ENCODE measurements at regions not wholly inside any gene's neighbourhood (a gene's known extent, or its start where the extent isn't known, plus 50 kb on each side); places are given as distances from the start of the nearest gene placed in this dataset.

DNA sequence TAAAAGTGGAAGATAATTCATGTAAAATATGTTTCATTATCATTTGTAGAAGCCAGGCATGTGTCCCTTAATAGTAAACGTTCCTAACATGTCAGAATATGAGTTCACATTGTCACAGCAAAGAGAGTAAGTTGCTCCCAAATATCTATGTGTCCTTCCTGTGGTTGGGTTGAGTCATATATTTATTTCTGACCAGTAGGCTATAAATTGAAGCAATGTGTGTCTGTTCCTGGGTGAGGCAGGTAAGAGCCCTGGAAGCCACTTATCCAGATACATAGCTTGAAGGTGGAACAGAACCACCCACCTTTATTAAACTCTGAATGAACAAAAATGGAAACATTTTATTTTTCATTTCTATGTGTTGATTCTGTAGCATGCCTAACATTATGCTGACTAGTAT is 2251.6 kb downstream of the NCAM2 start:
- DNase-seq = no peak

GRCh38 chr21:23247334-23247733 is 2249.1 kb downstream of the NCAM2 start:
- DNase-seq = no peak

DNA sequence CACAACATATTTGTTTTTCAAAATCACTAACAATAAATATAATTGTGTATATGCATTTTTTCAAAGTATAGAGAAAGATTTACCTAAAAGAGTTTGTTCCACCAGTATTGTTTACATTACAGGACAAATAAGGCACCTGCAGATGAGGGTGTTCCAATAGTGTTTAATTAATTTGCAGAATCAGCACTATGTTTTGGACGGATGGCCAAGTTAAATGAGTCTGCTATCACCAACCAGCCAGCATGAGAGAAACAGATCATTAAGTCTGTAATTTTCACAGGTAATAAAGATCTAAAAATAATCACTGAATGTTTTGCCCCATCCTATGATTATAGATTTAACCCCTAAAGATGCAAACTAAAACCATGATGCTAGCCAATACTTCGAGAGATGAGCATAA is 2247.0 kb downstream of the NCAM2 start:
- no peak for DNase-seq

GRCh38 chr21:23223882-23224281 is 2225.7 kb downstream of the NCAM2 start:
- no peak for DNase-seq

DNA sequence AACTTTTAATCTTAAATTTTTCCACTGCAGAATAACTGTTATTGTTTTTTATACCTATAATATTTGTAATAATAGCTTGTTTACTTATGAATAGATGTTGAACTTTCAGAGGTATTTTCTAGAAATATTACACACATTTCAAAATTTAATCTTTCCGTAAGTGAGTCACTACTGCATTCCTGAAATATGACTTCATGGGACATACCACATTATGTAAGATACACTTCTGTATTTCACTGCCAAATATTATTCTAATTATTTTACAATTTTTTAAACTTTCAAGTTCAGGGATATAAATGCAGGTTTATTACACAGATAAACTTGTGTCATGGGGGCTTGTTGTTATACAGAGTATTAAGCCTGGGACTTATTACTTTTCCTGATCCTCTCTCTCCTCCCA is 2220.5 kb downstream of the NCAM2 start:
- no peak for DNase-seq

DNA sequence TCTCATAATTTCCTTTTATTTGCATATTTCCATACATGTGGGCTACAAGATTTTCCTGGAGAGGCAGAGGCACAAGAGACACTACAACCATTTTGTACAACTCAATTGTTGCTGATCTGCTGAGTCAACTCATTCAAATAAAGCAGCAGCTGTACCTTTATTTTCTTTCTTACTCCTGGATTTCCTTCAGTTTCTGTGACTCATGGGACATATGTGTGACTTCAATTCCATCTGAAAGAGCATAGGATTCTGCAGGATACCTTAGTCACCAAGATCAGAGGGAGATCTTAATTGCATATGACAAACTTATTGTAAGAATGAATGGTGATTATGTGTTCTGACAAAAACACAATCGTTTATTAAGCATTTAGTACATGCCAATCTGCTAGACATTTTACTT is 2219.4 kb downstream of the NCAM2 start:
- DNase-seq = no peak

DNA sequence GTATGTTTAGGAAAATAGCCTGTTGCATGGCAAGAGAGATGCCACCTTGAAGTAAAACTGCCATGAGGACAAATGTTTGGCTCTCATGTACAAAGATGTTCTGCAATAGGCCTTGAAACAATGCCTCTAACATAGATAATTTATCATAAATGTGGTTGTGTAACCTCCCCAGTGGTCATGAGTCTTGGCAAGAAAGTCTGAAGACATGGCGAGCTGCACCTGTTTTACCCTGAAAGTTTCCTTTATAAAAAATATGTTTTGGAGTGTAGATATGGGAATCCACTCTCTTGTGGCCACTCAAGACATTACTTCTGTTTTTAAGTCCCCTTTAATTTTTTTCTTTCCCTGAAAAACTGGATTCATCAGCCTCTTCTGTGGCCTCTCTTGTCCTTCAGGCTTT is 2217.1 kb downstream of the NCAM2 start:
- no peak for DNase-seq
